ENCODE measurements at regions not wholly inside any gene's neighbourhood (a gene's known extent, or its start where the extent isn't known, plus 50 kb on each side); places are given as distances from the start of the nearest gene placed in this dataset.

DNA sequence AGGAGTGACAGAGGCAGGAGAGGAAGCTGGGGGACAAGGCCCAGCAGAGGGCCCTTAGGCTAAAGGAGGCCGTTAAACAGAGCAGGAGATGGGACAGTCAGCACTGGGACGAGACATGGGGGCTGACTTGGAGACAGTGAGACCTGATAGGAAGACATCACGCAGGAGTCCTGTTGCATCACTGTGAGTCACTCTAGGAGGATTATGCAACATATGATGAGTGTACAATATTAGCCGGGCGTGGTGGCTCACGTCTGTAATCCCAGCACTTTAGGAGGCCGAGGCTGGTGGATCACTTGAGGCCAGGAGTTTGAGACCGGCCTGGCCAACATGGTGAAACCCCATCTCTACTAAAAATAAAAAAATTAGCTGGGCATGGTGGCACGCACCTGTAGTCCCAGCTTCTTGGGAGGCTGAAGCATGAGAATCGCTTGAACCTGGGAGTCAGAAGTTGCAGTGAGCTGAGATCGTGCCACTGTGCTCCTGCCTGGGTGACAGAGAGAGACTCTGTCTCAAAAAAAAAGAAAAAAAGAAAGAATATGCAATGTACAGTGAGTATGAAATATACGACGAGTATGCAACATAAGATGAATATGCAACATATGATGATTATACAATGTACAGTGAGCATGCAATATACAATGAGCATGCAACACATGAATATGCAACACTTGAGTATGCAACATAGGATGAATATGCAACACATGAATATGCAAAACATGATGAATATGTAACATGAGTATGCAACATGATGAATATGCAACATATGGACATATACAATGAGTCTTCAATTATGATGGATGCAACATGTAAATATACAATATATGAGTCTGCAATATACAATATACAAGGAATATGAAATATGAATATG, 83.3 kb upstream of the ID2 start (continued):
- TF ChIP-seq ZFP1 (CRISPR knock-in tag; IDR thresholded peaks at IDR 0.05): no peak
- TF ChIP-seq, protein P1, sequence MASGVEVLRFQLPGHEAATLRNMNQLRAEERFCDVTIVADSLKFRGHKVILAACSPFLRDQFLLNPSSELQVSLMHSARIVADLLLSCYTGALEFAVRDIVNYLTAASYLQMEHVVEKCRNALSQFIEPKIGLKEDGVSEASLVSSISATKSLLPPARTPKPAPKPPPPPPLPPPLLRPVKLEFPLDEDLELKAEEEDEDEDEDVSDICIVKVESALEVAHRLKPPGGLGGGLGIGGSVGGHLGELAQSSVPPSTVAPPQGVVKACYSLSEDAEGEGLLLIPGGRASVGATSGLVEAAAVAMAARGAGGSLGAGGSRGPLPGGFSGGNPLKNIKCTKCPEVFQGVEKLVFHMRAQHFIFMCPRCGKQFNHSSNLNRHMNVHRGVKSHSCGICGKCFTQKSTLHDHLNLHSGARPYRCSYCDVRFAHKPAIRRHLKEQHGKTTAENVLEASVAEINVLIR (CRISPR knock-in tag; IDR thresholded peaks at IDR 0.05): 0 out of 2 replicates have a peak, but pooled peaks have one; percentile 44
- TF ChIP-seq CXXC5 (CRISPR knock-in tag; IDR thresholded peaks at IDR 0.05): peak; percentile 92
- TF ChIP-seq MAZ (CRISPR knock-in tag; conservative IDR thresholded peaks at IDR 0.05 in 1 of 2, IDR thresholded peaks at IDR 0.05 in 1 of 2): peak; percentile 36 to 71; a peak in 3 of 4 replicates
- TF ChIP-seq, protein P2, sequence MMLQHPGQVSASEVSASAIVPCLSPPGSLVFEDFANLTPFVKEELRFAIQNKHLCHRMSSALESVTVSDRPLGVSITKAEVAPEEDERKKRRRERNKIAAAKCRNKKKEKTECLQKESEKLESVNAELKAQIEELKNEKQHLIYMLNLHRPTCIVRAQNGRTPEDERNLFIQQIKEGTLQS (IDR thresholded peaks at IDR 0.05): peak; percentile 100
- TF ChIP-seq, protein P2 (CRISPR knock-in tag; conservative IDR thresholded peaks at IDR 0.05): peak; percentile 100
- no peak for TF ChIP-seq RB1 (IDR thresholded peaks at IDR 0.05; ENCODE audit: low read depth)
- TF ChIP-seq EHMT2 (IDR thresholded peaks at IDR 0.05): peak; percentile 77; the same call in 1 of the 2 replicates
- TF ChIP-seq POLR3A (IDR thresholded peaks at IDR 0.05; ENCODE audit: borderline replicate concordance, extremely low read depth, insufficient read depth, insufficient read length): peak; percentile 16
- TF ChIP-seq, protein P3, sequence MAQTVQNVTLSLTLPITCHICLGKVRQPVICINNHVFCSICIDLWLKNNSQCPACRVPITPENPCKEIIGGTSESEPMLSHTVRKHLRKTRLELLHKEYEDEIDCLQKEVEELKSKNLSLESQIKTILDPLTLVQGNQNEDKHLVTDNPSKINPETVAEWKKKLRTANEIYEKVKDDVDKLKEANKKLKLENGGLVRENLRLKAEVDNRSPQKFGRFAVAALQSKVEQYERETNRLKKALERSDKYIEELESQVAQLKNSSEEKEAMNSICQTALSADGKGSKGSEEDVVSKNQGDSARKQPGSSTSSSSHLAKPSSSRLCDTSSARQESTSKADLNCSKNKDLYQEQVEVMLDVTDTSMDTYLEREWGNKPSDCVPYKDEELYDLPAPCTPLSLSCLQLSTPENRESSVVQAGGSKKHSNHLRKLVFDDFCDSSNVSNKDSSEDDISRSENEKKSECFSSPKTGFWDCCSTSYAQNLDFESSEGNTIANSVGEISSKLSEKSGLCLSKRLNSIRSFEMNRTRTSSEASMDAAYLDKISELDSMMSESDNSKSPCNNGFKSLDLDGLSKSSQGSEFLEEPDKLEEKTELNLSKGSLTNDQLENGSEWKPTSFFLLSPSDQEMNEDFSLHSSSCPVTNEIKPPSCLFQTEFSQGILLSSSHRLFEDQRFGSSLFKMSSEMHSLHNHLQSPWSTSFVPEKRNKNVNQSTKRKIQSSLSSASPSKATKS (CRISPR knock-in tag; IDR thresholded peaks at IDR 0.05): no peak
- TF ChIP-seq NR2C2 (CRISPR knock-in tag; IDR thresholded peaks at IDR 0.05): 0 out of 2 replicates have a peak, but pooled peaks have one; percentile 16
- peak; percentile 39; the same call in 1 of the 2 replicates for TF ChIP-seq NR2C2 (tag; IDR thresholded peaks at IDR 0.05)
- TF ChIP-seq PHB2 (IDR thresholded peaks at IDR 0.05; ENCODE audit: low read depth): no peak
- peak; percentile 79 for TF ChIP-seq CREB1 (IDR thresholded peaks at IDR 0.05)
- TF ChIP-seq CREB1 (CRISPR knock-in tag; IDR thresholded peaks at IDR 0.05): peak; percentile 74; the same call in 1 of the 2 replicates
- peak in 1 of 2 experiments; percentile 21; a peak in 1 of 4 replicates for TF ChIP-seq NRF1 (conservative IDR thresholded peaks at IDR 0.05 in 1 of 2, IDR thresholded peaks at IDR 0.05 in 1 of 2)
- TF ChIP-seq ZNF766 (CRISPR knock-in tag; conservative IDR thresholded peaks at IDR 0.05): peak; percentile 67; the same call in 1 of the 2 replicates
- TF ChIP-seq, protein P4, sequence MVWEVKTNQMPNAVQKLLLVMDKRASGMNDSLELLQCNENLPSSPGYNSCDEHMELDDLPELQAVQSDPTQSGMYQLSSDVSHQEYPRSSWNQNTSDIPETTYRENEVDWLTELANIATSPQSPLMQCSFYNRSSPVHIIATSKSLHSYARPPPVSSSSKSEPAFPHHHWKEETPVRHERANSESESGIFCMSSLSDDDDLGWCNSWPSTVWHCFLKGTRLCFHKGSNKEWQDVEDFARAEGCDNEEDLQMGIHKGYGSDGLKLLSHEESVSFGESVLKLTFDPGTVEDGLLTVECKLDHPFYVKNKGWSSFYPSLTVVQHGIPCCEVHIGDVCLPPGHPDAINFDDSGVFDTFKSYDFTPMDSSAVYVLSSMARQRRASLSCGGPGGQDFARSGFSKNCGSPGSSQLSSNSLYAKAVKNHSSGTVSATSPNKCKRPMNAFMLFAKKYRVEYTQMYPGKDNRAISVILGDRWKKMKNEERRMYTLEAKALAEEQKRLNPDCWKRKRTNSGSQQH (CRISPR knock-in tag; IDR thresholded peaks at IDR 0.05): no peak
- TF ChIP-seq HIVEP1 (CRISPR knock-in tag; IDR thresholded peaks at IDR 0.05): no peak
- TF ChIP-seq EP300 (IDR thresholded peaks at IDR 0.05; ENCODE audit: low read length): peak; percentile 84

Measured in K562 (cell line).